HG03565 (cell line): ENCODE measurements at regions not wholly inside any gene's neighbourhood (a gene's known extent, or its start where the extent isn't known, plus 50 kb on each side); places are given as distances from the start of the nearest gene placed in this dataset.
A peak's percentile ranks its signal among the peaks of the same experiment; 100 is the strongest.

Experiments used
- ATAC-seq: cut with Tn5 transposase; IDR thresholded peaks from one replicate; pipeline ENCODE4 v1.9.1; 2021; ENCODE audit warnings: mild to moderate bottlenecking, moderate library complexity; ENCODE audit not compliant: unreplicated experiment

GRCh38 chr14:86597279-86597678, 1067.3 kb downstream of the FLRT2 start:
- ATAC-seq, result no peak

- peak; percentile 59 for ATAC-seq
These were observed 1066.1 kb downstream of the FLRT2 start for GRCh38 chr14:86596024-86596423.

- no peak for ATAC-seq
These were observed 1045.2 kb downstream of the FLRT2 start for GRCh38 chr14:86575141-86575540.

GRCh38 chr14:86574778-86575129, 1044.8 kb downstream of the FLRT2 start:
- ATAC-seq, result no peak

- no peak for ATAC-seq
These were observed 1044.3 kb downstream of the FLRT2 start for GRCh38 chr14:86574051-86574777.

GRCh38 chr14:86570371-86570770, 1040.4 kb downstream of the FLRT2 start:
- ATAC-seq, result no peak

GRCh38 chr14:86543521-86543920, 1013.6 kb downstream of the FLRT2 start:
- no peak for ATAC-seq

GRCh38 chr14:86541972-86542371, 1012.0 kb downstream of the FLRT2 start:
- ATAC-seq, result no peak

- no peak for ATAC-seq
These were observed 1010.8 kb downstream of the FLRT2 start for GRCh38 chr14:86540636-86541247.

- no peak for ATAC-seq
These were observed 1009.6 kb downstream of the FLRT2 start for GRCh38 chr14:86539361-86540070.

GRCh38 chr14:86533834-86534233, 1003.9 kb downstream of the FLRT2 start:
- no peak for ATAC-seq

- no peak for ATAC-seq
These were observed 1002.3 kb downstream of the FLRT2 start for GRCh38 chr14:86532219-86532618.

- ATAC-seq, result no peak
These were observed 1000.5 kb downstream of the FLRT2 start for GRCh38 chr14:86530457-86530856.

- no peak for ATAC-seq
These were observed 997.4 kb downstream of the FLRT2 start for GRCh38 chr14:86527312-86527711.

GRCh38 chr14:86525673-86526072, 995.7 kb downstream of the FLRT2 start:
- ATAC-seq, result no peak

GRCh38 chr14:86521843-86522242, 991.9 kb downstream of the FLRT2 start:
- no peak for ATAC-seq

- no peak for ATAC-seq
These were observed 991.2 kb downstream of the FLRT2 start for GRCh38 chr14:86521031-86521730.

- ATAC-seq, result no peak
These were observed 988.4 kb downstream of the FLRT2 start for GRCh38 chr14:86518298-86518697.

GRCh38 chr14:86515195-86515594, 985.3 kb downstream of the FLRT2 start:
- no peak for ATAC-seq

- no peak for ATAC-seq
These were observed 983.6 kb downstream of the FLRT2 start for GRCh38 chr14:86513564-86513963.

- no peak for ATAC-seq
These were observed 983.1 kb downstream of the FLRT2 start for GRCh38 chr14:86513056-86513455.

- ATAC-seq, result no peak
These were observed 980.5 kb downstream of the FLRT2 start for GRCh38 chr14:86510491-86510890.
